Fibroblast of skin of back (primary cell): ENCODE measurements at regions not wholly inside any gene's neighbourhood (a gene's known extent, or its start where the extent isn't known, plus 50 kb on each side); places are given as distances from the start of the nearest gene placed in this dataset.
"Not testable (repeated sequence)": the region's sequence is repeated elsewhere in the genome, so short reads cannot be mapped to it uniquely, and the experiment has no call there.

Experiments
- DNase-seq: peaks from one replicate; pipeline ENCODE4 v3.0.0-alpha.2; 2013

- DNase-seq = peak; percentile 75
Observed at GRCh38 chr5:116759860-116760640, 185.4 kb upstream of the SEMA6A start.

GRCh38 chr5:116757326-116757725, 182.7 kb upstream of the SEMA6A start:
- no peak for DNase-seq

DNA sequence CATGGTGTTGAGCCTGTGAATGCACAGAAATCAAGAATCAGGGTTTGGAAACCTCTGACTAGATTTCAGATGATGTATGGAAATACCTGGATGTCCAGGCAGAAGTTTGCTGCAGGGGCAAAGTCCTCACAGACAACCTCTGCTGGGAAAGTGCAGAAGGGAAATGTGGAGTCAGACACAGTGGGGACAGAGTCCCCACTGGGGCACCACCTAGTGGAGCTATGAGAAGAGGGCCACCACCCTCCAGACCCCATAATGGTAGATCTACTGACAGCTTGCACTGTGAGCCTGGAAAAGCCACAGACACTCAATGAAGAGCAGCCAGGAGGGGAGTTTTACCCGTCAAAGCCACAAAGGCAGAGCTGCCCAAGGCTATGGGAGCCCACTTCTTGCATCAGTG, 181.9 kb upstream of the SEMA6A start:
- no peak for DNase-seq

DNA sequence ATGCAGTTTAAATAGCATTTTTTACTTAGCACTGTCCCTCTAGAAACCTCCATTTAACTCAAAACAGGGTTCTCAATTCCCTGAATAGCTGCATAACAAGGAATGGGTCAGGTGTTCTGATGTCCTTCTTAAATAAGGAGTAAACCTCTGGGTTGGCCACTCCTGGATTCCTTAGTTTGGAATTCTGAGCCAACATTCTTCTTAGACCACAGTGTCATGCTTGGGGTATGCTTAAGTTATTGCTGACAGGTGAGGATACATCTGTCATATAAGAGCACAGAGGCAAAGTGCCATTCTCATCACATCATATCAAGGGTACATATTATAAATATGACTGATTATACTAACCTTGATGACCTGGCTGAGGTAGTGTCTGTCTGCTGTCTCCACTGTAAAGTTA, 179.9 kb upstream of the SEMA6A start:
- DNase-seq = no peak

- DNase-seq = no peak
Observed at GRCh38 chr5:116751684-116752083, 177.1 kb upstream of the SEMA6A start.

DNA sequence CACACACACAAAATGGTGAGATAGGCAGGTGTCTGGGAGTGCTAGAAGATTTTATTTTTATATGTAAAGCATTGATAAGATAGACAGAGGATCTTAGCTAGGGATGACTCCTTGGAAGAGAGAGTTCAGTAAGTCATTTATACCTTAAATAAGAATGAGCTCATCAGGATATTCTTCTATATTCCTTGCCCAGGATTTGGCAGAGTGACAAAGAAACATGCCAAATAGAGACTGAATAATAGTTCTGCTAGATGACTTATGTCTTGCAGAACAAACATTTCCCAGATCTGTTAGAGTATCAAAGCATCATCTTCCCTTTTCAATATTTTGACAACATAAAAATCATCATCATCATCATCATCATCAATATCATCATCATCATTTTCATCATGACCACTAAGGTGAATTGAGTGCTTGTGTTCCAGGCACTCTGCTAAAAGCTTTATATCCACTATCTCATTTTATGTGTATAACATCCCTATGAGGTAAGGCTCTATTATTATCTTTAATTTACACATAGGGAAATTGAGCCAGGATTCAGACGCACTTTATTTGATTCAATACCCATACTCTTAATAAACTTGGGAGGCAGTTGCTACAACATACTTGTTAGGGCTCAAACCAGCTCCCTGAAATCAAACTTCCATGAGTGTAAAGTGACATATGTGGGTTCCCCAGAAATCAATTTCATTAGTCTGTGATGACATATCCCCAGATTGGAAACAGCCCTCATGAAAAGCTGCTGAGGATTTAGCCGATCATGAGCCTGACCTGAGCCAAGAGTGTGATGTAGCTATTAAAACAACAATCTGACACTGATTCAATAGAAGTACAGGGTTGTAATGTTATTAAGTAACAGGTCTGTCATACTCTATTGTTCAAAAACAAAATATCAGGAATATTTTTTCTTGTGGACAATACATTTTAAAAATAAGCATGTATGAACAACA, 176.3 kb upstream of the SEMA6A start:
- peak; percentile 19 for DNase-seq

GRCh38 chr5:116747881-116748280, 173.3 kb upstream of the SEMA6A start:
- DNase-seq = no peak

- DNase-seq = no peak
Observed at GRCh38 chr5:116746668-116747067, 172.0 kb upstream of the SEMA6A start.

- no peak for DNase-seq
Observed at GRCh38 chr5:116740771-116741170, 166.1 kb upstream of the SEMA6A start.

DNA sequence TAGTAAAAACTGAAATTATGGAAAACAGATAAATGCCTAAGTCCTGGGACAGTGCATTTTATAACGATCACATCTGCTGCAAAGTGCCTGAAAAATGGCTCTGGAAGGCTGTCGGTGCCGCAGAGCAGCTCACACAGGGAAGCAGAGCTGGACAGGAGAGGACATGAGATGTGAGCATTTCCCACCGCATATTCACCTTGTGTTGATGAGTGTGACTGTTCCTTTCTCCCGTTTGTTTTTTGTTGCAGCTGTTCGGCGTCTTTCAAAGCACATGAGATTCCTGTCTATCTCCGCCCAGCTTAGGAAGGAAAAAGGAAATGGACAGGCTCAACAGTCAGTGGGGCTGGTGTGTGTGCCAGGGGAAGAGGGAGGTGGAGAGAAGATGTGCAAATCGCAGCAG, 164.9 kb upstream of the SEMA6A start:
- DNase-seq = no peak

- DNase-seq = no peak
Observed at GRCh38 chr5:116738615-116739261, 164.1 kb upstream of the SEMA6A start.

DNA sequence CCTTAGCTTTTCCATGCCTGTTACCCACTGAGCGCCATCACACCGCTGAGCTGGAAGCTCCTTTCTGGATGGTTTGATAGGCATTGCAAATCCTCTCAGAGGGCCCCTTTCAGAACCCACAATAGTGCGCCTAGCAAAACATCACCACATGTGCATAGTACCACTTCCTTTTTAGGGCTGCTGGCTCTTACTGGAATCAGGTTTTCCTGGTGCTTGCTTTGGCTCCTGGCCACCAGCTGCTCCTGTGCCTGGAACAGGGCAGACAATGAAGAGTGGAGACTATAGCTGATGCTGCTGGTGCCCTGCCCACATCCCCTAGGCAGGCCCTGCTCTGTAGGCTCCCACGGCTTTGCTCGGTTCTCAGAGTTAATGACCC, 163.6 kb upstream of the SEMA6A start:
- no peak for DNase-seq

DNA sequence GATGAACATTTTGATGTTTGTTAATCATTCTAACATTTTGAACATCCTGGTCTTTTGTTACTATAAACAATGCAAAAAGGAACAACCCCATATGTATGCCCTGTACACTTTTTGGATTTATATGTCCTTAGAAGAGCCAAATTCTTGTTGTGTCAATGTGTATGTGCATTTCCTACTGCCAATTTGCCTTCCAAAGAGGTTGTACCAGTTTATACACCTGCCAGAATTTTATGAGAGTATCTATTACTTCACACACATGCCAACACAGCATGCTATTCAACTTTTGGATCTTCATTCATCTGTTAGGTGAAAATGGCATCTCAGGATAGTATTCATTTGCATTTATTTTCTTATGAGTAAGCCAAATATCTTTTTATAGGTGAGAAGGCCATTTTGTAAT, 162.0 kb upstream of the SEMA6A start:
- DNase-seq = no peak

DNA sequence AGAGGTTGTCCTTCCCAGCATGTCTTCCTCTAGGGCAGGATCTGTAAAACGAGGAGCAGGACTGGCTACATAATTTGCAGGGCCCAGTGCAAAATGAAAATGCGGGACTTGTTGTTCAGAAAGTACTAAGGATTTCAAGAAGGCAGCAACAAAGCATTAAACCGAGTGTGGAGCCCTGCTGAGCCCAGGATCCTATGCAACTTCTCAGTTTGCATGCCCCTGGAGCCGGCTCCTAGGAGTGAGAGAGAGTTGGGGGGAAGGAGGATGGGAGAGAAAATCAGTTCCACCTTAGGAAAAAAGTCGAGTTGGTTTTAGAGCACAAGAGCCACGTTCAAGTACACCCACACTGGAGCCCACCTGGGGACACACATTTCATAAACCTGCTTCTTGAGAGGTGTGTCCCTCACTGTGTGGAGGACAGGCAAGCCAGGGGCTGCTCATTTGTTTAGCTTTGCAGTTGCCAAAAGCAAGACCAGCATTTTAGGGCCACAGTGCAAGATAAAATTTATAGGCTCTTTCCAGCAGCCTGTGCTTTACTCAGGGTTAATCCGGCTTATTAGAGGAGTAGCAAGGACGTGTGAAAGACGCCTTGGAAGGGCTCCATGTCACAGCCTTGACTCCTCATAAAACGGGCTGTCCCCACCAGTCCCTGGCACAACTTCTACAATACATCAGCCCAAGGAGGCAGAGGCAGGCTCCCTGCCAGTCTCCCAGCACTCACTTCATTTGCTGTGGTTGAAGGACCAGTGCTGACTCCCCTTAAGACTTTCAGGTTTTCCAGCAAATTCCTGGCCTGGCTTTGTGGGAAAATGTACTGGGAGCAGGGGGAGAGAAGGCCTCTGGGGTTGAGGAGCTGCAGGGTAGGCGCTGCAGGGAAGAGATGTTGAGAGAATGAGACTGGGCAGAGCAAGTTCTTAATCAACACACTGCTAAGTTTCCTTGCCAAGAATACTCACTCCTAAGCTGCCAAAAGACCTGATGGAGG, 159.7 kb upstream of the SEMA6A start:
- no peak for DNase-seq

- no peak for DNase-seq
Observed at GRCh38 chr5:116732591-116732990, 158.0 kb upstream of the SEMA6A start.

- no peak for DNase-seq
Observed at GRCh38 chr5:116731432-116731831, 156.8 kb upstream of the SEMA6A start.

DNA sequence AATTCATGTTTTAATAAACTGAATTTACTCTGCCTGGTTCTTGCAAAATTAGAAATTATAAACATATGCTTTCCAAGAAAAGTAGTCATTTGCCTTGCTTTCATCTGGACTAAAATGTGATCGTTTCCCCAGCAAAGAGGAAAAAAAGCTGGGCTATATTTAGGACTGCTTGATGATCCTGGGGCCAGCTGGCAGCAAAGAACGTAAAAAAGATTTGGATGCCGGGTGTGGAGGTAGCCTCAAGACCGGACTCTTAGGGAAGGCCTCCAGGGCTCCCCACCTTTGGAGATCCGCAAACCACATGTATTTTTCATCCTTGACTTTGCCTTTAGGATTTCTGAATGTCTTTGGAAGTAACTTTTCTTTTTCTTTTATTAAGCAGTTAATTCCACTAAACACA, 156.1 kb upstream of the SEMA6A start:
- DNase-seq = no peak

DNA sequence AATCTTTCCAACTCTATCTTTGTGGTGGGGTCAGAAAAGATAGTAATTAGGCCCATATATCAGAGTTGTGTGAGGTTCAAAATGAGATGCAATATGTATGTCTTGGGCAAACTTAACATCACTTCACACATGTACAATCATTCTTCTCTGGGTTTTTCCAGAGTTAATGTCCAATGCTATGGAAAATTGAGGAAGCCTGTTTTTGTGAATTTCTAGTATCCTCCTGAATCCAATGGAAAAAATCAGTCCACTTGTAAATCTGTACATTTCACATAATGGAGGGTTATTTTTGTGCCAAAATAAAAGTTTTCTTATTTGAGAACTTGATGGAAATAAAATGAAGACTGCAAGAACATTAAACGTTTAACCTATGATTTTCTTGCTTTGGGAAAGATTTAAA, 155.6 kb upstream of the SEMA6A start:
- no peak for DNase-seq

DNA sequence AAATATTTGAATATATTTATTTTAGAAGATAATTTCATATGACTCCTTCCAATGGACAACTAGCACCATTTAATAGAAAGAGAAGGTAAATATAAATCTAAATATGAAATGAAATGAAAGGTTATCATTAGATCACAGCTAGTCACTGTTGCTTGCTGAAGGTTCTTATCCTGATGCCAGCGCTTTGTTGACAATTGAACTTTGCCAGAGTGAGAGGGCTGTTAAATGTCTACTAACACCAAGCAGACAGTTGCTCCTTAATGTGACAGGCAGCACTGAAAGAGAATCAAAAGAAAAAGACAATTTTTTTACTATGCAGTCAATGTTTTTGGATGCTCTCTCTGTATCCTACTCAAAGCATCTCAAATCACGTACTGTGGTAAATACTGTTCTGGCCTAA, 152.6 kb upstream of the SEMA6A start:
- DNase-seq = no peak

DNA sequence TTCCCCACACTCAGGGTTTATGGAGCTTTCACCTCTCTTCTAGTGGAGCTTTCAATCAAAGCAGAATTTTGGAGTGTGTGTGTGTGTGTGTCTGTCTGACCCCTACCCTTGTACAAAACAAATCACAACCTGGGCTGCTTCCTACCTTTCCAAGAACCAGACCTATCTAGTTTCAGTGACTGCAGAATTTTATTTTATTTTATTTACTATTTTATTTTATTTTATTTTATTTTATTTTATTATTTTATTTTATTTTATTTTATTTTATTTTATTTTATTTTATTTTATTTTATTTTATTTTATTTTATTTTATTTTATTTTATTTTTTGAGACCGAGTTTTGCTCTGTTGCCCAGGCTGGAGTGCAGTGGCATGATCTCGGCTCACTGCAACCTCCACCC, 151.6 kb upstream of the SEMA6A start:
- not testable (repeated sequence) for DNase-seq

- DNase-seq = no peak
Observed at GRCh38 chr5:116724971-116725370, 150.3 kb upstream of the SEMA6A start.

DNA sequence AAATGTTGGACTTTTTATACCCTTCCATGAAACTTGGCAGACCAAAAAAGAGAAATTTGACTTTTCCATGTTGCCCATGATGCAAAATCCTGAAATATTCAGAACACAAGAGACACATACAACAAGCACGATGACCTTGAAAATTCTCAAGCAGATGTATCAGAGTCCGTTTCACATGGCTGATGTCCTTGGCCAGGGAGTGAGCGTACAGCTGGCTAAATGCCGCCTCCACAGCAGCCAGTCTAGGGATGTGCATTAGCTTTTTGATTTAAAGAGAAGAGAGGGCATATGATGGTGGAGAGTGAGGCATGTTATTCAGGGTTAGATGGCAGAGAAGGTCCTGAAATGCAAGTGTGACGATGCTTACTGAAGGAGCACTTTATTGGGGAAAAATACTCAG, 148.0 kb upstream of the SEMA6A start:
- no peak for DNase-seq
